Iris pigment epithelial cell (primary cell): ENCODE measurements at regions not wholly inside any gene's neighbourhood (a gene's known extent, or its start where the extent isn't known, plus 50 kb on each side); places are given as distances from the start of the nearest gene placed in this dataset.

Experiments used
- DNase-seq: peaks from one replicate; pipeline ENCODE4 v3.0.0-alpha.2; 2011; ENCODE audit warnings: low read depth

GRCh38 chr18:68114989-68115388 is 598.5 kb upstream of the DSEL start:
- DNase-seq = no peak

- peak; percentile 10 for DNase-seq
Observed at GRCh38 chr18:68104036-68104435, 587.5 kb upstream of the DSEL start.

GRCh38 chr18:68103561-68103960 is 587.0 kb upstream of the DSEL start:
- no peak for DNase-seq

- peak; percentile 4 for DNase-seq
Observed at GRCh38 chr18:68102117-68102516, 585.6 kb upstream of the DSEL start.

- no peak for DNase-seq
Observed at GRCh38 chr18:68098655-68099054, 582.1 kb upstream of the DSEL start.

GRCh38 chr18:68086481-68086880 is 570.0 kb upstream of the DSEL start:
- no peak for DNase-seq

GRCh38 chr18:68085251-68085650 is 568.7 kb upstream of the DSEL start:
- DNase-seq = no peak

- DNase-seq = peak; percentile 22
Observed at GRCh38 chr18:68083776-68084175, 567.3 kb upstream of the DSEL start.

- peak; percentile 85 for DNase-seq
Observed at GRCh38 chr18:68083131-68083530, 566.6 kb upstream of the DSEL start.

- DNase-seq = no peak
Observed at GRCh38 chr18:68072744-68073143, 556.2 kb upstream of the DSEL start.

- DNase-seq = peak; percentile 41
Observed at GRCh38 chr18:68060871-68061270, 544.4 kb upstream of the DSEL start.

GRCh38 chr18:68056936-68057335 is 540.4 kb upstream of the DSEL start:
- peak; percentile 61 for DNase-seq

GRCh38 chr18:68054669-68055068 is 538.1 kb upstream of the DSEL start:
- DNase-seq = no peak

GRCh38 chr18:68053290-68053689 is 536.8 kb upstream of the DSEL start:
- no peak for DNase-seq

- DNase-seq = no peak
Observed at GRCh38 chr18:68041327-68041726, 524.8 kb upstream of the DSEL start.

GRCh38 chr18:68040198-68040597 is 523.7 kb upstream of the DSEL start:
- DNase-seq = no peak

GRCh38 chr18:68035774-68036522 is 519.4 kb upstream of the DSEL start:
- DNase-seq = no peak

GRCh38 chr18:68034296-68034695 is 517.8 kb upstream of the DSEL start:
- no peak for DNase-seq

- DNase-seq = peak; percentile 52
Observed at GRCh38 chr18:68033466-68033865, 516.9 kb upstream of the DSEL start.

- DNase-seq = no peak
Observed at GRCh38 chr18:68024716-68025115, 508.2 kb upstream of the DSEL start.

GRCh38 chr18:68017385-68017784 is 500.9 kb upstream of the DSEL start:
- DNase-seq = no peak

- no peak for DNase-seq
Observed at GRCh38 chr18:67997496-67997895, 481.0 kb upstream of the DSEL start.

- DNase-seq = no peak
Observed at GRCh38 chr18:67995769-67996168, 479.2 kb upstream of the DSEL start.

GRCh38 chr18:67980241-67980640 is 463.7 kb upstream of the DSEL start:
- no peak for DNase-seq
